ENCODE measurements at regions not wholly inside any gene's neighbourhood (a gene's known extent, or its start where the extent isn't known, plus 50 kb on each side); places are given as distances from the start of the nearest gene placed in this dataset.
"Not testable (repeated sequence)": the region's sequence is repeated elsewhere in the genome, so short reads cannot be mapped to it uniquely, and the experiment has no call there.

- ATAC-seq, result no peak
Measured at GRCh38 chr12:107144441-107144840, 51.1 kb upstream of the CRY1 start.

DNA sequence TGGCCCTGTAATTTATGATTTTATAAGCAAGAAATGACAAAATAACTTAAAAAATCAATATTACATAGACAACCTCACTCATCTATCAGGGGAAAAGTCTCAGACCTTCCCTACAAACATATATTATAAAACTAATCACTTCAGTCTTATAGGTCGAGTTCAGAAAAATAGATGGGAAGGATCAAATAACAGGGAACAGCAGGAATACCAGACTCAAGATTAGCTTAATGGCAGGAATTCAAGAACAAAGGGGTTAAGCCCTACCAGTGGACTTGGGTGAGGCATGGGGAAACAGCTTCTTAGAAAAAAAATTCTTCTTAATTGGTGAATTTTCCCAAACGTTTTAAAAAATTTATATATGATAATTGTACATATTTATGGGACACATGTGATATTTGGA lies 51.6 kb upstream of the CRY1 start:
- ATAC-seq, result no peak

GRCh38 chr12:107145397-107145796 lies 52.0 kb upstream of the CRY1 start:
- no peak for ATAC-seq

- ATAC-seq, result no peak
Measured at GRCh38 chr12:107148107-107148506, 54.8 kb upstream of the CRY1 start.

GRCh38 chr12:107152315-107152714 lies 59.0 kb upstream of the CRY1 start:
- ATAC-seq, result no peak

- ATAC-seq, result no peak
Measured at GRCh38 chr12:107159384-107159900, 66.1 kb upstream of the CRY1 start.

DNA sequence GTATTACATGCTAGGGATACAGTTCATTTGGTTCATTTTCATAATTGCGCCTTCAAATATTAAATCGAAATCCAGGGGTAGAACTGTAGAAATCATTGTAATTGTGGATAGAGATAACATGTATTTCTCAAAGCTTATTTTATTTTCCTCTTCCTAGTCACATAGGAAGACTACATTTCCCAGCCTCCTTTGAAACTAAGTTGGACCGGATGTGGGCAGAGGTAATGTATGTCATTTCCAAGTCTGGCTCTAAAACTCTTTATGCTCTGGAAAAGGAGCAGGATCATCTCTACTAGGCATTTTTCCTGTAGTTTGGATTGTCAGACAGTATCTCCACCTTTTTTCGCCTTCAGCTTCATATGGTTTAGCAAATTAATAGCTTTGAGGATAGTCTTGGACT lies 70.1 kb upstream of the CRY1 start:
- ATAC-seq, result no peak

DNA sequence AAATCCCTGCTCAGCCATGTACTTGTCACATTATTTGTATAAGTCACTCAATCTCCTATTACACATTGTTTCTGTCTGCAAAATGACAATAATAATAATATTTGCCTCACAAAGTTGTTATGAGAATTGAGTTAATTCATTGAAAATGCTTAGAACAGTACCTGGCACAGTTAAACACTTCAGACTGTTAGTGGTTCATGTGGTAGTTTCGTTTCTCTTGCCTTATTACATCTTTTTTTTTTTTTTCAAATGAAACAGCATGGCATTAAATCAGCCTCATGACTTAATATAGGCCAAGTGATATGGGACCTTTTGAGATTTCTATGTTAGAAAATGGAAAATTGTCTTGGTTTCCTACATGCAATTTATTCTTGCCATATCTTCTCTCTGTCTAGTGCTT lies 71.0 kb upstream of the CRY1 start:
- ATAC-seq, result no peak

DNA sequence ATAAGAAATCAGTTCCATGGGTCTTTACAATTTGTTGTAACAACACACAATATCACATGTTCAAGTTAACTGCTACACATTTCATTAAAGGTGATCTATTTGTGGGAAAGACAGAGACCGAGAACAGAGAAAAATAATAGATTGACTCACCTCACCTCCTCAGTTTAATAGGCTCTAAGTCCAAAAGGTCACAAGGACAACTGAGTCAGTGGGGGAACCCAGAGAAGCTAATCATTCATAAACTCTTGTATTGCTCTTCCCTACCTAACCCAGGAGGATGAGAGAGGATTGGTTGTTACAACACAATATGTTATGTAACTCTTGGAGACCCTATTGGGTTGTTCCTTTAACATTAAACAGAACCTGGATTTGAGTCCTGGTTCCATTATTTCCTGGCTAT lies 72.2 kb upstream of the CRY1 start:
- ATAC-seq, result no peak

- no peak for ATAC-seq
Measured at GRCh38 chr12:107167756-107168155, 74.4 kb upstream of the CRY1 start.

DNA sequence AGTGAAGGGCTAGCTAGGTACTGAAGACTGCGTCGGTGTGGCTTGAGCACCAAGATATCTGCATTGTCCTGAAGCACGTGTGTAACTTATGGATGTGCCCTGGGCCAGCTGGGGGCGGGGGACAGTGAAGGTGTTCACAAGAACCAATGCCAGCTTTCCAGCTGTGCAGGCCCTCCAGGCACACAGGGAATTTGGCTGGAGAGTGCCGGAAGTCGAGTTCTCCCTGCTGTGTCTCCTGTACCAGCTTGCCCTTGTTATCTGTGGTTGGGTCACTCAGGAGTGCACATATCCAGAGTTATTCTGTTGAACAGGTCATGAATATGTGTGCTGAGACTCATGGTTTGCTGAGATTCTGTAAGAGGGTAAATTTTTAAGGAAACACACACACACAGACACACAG lies 75.9 kb upstream of the CRY1 start:
- peak; percentile 51 for ATAC-seq

GRCh38 chr12:107178776-107179175 lies 85.4 kb upstream of the CRY1 start:
- ATAC-seq, result no peak

DNA sequence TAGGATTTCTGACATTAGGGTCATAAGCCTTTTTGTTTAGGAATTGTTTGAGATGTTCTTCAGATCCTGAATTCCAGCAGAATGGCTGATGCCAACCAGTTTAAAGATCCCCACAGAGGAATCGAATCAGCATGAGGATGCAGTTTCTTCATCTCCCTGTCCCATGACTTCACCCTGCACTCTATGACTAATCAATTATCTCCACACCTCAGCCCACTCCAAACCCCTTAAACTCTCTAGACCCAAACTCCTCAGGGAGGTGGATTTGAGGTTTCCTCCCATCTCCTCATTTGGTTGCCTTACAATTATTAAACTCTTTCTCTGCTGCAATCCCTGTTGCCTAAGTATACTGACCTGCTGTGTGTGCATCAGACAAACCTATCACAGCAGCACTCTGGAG lies 86.5 kb upstream of the CRY1 start:
- no peak for ATAC-seq

DNA sequence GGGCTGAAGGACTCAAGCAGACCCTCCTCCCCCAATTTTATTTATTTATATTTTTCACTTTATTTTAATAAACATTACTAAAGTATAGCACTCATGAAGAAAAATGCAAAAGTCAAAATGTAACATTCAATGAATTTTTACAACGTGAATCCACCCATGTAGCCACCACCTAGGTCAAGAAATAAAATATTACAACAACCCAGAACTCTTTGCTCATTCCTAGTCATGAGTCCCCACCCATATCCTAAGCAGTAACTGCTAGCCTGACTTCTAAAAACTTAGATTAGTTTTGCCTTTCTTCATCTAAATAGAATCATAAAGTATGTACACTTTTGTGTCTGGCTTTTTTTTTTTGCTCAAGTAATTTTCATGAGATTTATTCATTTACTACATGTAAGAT lies 86.9 kb upstream of the CRY1 start:
- ATAC-seq, result no peak

GRCh38 chr12:107184359-107184930 lies 91.1 kb upstream of the CRY1 start:
- no peak for ATAC-seq

GRCh38 chr12:107196681-107197080 lies 103.3 kb upstream of the CRY1 start:
- ATAC-seq, result no peak

DNA sequence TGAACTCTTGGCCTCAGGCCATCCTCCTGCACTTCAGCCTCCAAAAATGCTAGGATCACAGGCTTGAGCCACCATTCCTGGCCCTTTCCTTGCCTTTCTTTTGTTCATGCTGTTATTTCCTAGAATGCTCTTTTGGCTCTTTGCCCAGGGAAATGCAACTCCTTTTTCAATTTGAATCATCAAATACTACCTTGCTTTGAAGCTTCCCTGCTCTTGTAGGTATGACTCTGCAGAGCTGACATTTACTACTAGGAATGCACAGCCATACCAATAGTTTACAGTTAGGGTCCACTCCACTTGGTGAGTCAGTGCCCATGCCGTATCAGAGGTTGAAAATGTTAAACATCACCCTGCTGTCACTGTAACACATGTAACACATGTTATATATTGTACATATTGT lies 107.0 kb upstream of the CRY1 start:
- peak; percentile 46 for ATAC-seq

DNA sequence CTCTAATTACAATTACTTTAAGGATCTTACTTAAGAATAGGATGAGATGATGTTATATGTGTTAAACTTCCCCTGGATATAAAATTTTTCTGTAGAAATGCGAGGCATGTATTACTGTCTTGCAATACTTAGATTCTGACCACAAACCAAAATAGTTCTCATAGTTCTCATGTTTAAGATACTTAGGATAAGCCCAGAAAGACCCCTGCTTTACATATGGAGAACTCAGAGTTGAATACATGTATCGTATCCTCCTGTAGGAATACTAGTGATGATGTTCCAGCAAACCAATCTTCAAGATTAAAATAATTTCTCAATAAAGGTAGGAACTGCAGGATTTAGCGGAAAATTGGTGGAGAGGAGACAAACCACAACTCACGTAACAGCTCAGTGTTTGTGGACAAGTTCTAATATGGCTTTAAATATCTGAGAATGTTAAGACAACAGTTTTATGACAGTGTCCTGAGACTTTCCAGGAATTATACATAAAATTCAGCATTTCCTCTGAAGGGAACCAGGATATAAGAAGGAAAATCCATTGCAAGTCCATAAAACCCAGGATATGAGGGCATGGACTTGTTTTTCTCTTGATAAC lies 114.7 kb upstream of the CRY1 start:
- ATAC-seq, result no peak

GRCh38 chr12:107209700-107210099 lies 116.4 kb upstream of the CRY1 start:
- ATAC-seq, result not testable (repeated sequence)

DNA sequence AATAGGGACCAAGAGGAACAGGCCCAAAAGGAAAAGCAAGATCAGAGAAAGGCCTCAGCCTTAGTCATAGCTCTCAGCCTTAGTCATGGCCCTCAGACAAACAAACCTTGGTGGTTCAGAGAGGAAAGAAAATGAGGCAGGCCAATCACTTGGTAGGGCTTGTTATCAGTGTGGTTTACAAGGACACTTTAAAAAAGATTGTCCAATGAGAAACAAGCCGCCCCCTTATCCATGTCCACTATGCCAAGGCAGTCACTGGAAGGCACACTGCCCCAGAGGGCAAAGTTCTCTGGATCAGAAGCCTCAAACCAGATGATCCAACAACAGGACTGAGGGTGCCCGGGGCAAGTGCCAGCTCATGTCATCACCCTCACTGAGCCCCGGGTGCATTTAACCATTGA lies 121.0 kb upstream of the CRY1 start:
- ATAC-seq, result peak; percentile 50

GRCh38 chr12:107216411-107216810 lies 123.1 kb upstream of the CRY1 start:
- not testable (repeated sequence) for ATAC-seq

DNA sequence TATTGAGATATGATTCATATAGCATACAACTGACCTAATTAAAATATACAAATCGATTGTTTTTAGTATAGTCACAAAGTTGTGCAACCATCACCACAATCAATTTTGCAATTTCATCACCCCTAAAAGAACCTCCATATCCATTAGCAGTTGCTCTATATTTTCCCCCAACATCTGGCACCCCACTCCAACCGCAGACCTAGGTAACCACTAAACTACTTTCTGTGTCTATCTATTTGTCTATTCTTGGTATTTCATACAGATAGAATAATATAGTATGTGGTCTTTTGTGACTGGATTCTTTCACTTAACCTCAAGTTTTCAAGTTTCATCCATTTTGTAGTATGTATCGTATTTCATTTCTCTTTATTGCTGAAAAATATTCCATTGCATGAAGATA lies 126.0 kb upstream of the CRY1 start:
- ATAC-seq, result no peak

DNA sequence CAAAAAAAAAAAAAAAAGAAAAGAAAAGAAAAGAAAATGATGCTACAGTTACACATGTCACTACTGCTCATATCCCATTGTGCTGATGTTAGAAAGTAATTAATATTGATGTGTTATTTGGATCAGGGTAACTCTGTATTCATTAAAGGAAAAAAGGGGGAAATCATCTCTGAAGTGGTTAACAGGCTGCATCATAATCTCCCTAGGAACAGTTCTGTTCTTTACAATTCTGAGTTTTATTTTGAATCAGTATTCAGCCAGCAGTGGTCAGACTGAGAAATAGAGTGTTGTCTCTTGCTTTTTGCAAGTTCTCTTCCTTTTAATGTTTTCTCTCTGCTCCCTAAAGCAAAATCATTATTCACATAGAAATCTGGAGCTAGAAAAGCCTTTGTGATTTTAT lies 128.6 kb upstream of the CRY1 start:
- ATAC-seq, result no peak

GRCh38 chr12:107223821-107224220 lies 130.5 kb upstream of the CRY1 start:
- no peak for ATAC-seq

DNA sequence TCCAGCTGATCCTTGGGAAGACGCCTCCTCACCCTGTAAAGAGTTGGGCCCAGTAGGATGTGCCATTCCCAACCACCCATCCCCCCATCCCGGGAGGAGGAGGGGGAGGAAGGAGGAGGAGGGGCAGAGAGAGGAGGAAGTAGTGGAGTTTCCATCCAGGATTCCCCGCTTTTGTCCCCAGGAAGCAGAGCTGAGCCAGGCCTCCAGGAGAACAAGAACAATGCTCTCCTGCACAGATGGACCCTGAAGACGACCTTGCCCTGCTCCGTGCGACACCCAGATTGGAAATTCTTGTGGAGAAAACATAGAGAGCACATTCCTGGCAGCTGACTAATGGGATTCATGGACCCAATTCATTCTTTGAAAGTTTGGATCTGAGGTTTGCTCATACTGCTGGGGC lies 132.3 kb upstream of the CRY1 start:
- no peak for ATAC-seq
